PC-9 (cell line): ENCODE measurements at regions not wholly inside any gene's neighbourhood (a gene's known extent, or its start where the extent isn't known, plus 50 kb on each side); places are given as distances from the start of the nearest gene placed in this dataset.

Experiments used
- BruUV-seq: library from RNA; stranded (reverse); fragments of 400-500 nt; replicated peaks from 2 replicates; lab custom pipeline; 2021; lab: Mats Ljungman, UMichigan
- CTCF ChIA-PET: fragments of 300-600 bp; sonication (Branson Sonifier 250); formaldehyde crosslinking; loops from one replicate; lab custom pipeline; 2022; ENCODE audit warnings: antibody characterized with exemption; lab: Charles Lee
- POLR2A ChIA-PET: fragments of 300-600 bp; sonication (Branson Sonifier 250); formaldehyde crosslinking; loops from one replicate; lab custom pipeline; 2022; ENCODE audit warnings: antibody characterized with exemption; ENCODE audit not compliant: unreplicated experiment; lab: Charles Lee
- DNase-seq, 2 experiments: peaks; one replicate each; pipeline versions ENCODE4 v3.0.0 to v3.0.0-alpha.2; 2015 to 2022; ENCODE audit warnings: mixed read lengths in 1 of 2
- H2AFZ ChIP-seq: fragments of 200-600 bp; sonication (generic); 2 replicates; pipeline ENCODE4 v1.8.1; 2017; ENCODE audit warnings: antibody characterized with exemption
- H3F3A ChIP-seq: fragments of 200-600 bp; sonication (generic); 2 replicates; pipeline ENCODE4 v1.8.1; 2017; ENCODE audit warnings: antibody characterized with exemption, mild to moderate bottlenecking, low read depth; ENCODE audit not compliant: insufficient read depth
- H3K27ac ChIP-seq: fragments of 200-600 bp; sonication (generic); 2 replicates; pipeline ENCODE4 v1.6.1; 2016; ENCODE audit warnings: mixed run types
- H3K27me3 ChIP-seq: fragments of 200-600 bp; sonication (generic); 2 replicates; pipeline ENCODE4 v1.6.1; 2016; ENCODE audit warnings: low read depth, mixed run types; ENCODE audit not compliant: insufficient read depth
- H3K36me3 ChIP-seq: fragments of 200-600 bp; sonication (generic); 2 replicates; pipeline ENCODE4 v1.6.1; 2016; ENCODE audit warnings: low read depth, mixed run types
- H3K4me1 ChIP-seq: fragments of 200-600 bp; sonication (generic); replicated peaks from 2 replicates; pipeline ENCODE4 v1.6.1; 2016; ENCODE audit warnings: mixed run types; ENCODE audit not compliant: insufficient read depth
- H3K4me2 ChIP-seq: fragments of 200-600 bp; sonication (generic); 2 replicates; pipeline ENCODE4 v1.6.1; 2017; ENCODE audit warnings: mixed run types
- H3K4me3 ChIP-seq: fragments of 200-600 bp; sonication (generic); 2 replicates; pipeline ENCODE4 v1.6.1; 2016; ENCODE audit warnings: mixed run types
- H3K79me2 ChIP-seq: fragments of 200-600 bp; sonication (generic); 2 replicates; pipeline ENCODE4 v1.6.1; 2017; ENCODE audit warnings: low read depth, mixed run types
- H3K9me2 ChIP-seq: fragments of 200-600 bp; sonication (generic); 2 replicates; pipeline ENCODE4 v1.8.1; 2017; ENCODE audit warnings: mild to moderate bottlenecking; ENCODE audit not compliant: insufficient read depth
- H3K9me3 ChIP-seq: fragments of 200-600 bp; sonication (generic); 2 replicates; pipeline ENCODE4 v1.8.1; 2016; ENCODE audit warnings: low read depth; ENCODE audit not compliant: insufficient read depth
- H4K20me1 ChIP-seq: fragments of 200-600 bp; sonication (generic); 2 replicates; pipeline ENCODE4 v1.8.1; 2017; ENCODE audit not compliant: insufficient read depth
- EZH2 ChIP-seq: fragments of 200-600 bp; sonication (generic); IDR thresholded peaks from 2 replicates; pipeline ENCODE4 v1.8.0; 2017; ENCODE audit warnings: antibody characterized with exemption, low read depth
- intact Hi-C: fragments of 100-400 bp; cut with micrococcal nuclease; formaldehyde crosslinking; loops from one replicate; pipeline ENCODE4 v1.10.0; 2022; ENCODE audit not compliant: unreplicated experiment
- TF ChIP-seq, protein P1 (sequence below): fragments of 200-600 bp; sonication (generic); conservative IDR thresholded peaks from 2 replicates; pipeline ENCODE4 v1.6.1; 2017; ENCODE audit warnings: mixed run types, antibody characterized with exemption, mild to moderate bottlenecking, moderate library complexity

DNA sequence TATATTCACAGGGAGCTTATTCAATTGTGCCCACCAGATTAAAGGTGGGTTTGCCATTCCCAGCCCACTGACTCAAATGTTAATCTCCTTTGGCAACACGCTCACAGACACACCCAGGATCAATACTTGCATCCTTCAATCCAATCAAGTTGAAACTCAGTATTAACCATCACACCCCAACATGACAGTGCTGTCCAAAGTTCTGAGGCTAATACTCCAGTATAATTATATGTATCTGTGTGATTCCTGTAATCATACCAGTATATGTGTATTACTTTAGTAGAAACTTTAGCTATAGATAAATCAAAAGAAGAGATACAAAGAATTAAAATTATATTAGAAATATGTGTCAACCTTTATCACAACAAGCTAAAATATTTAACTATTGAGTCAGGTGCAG lies 1166.0 kb downstream of the ZPLD1 start:
- intact Hi-C loops: no loop called here
- Histone ChIP-seq H3K9me3 (no peaks in the 10 kb centered on the region), H4K20me1 (no peaks in the 10 kb centered on the region; the same call in 1 of the 2 replicates), H3K9me2 (no peaks in the 10 kb centered on the region), H2AFZ (no peak overlapping the region), H3K36me3 (no peaks in the 10 kb centered on the region), H3K27me3 (no peaks in the 10 kb centered on the region), H3K79me2 (no peaks in the 10 kb centered on the region), H3F3A (no peaks in the 10 kb centered on the region), H3K4me1 (no peaks in the 10 kb centered on the region), H3K27ac (no peak overlapping the region), H3K4me3 (no peak overlapping the region), H3K4me2 (no peak overlapping the region)
- no peak for DNase-seq
- BruUV-seq: no TSS peak
- ChIA-PET POLR2A (interaction anchor here (0.6 kb wide), 1 partner anchor 37 kb away, joined by 5 read pairs; no protein-coding TSS in a partner anchor), CTCF (no interaction called here)
- no peak for TF ChIP-seq EZH2

DNA sequence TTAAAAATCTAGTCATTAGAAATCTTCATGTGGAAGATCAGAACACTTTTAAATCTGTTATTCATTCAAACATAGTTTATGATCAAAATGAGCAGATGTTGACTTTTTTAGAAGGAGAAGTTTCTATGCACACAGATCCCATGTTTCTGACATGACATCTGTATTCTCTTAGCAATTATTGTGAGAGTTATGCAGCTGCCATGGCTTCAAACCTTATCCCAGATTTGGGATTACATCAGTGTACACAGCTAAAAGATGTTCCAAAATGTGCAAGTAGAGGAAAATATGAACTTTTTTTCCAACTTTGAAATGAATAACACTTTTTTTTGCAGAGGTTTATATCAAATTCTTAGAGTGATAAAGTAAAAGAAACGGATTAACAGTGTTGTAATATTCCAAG lies 1166.9 kb downstream of the ZPLD1 start:
- CTCF ChIA-PET: no interaction called here
- Histone ChIP-seq H3K4me1 (no peaks in the 10 kb centered on the region), H3K79me2 (no peaks in the 10 kb centered on the region), H3K27ac (no peak overlapping the region), H3K9me2 (no peaks in the 10 kb centered on the region), H3K9me3 (no peaks in the 10 kb centered on the region), H3K27me3 (no peaks in the 10 kb centered on the region), H4K20me1 (no peaks in the 10 kb centered on the region; the same call in 1 of the 2 replicates), H3F3A (no peaks in the 10 kb centered on the region), H2AFZ (no peak overlapping the region), H3K4me3 (no peak overlapping the region), H3K36me3 (no peaks in the 10 kb centered on the region), H3K4me2 (no peak overlapping the region)
- intact Hi-C loops: no loop called here
- BruUV-seq: no TSS peak
- POLR2A ChIA-PET: no interaction called here
- TF ChIP-seq, protein P1, sequence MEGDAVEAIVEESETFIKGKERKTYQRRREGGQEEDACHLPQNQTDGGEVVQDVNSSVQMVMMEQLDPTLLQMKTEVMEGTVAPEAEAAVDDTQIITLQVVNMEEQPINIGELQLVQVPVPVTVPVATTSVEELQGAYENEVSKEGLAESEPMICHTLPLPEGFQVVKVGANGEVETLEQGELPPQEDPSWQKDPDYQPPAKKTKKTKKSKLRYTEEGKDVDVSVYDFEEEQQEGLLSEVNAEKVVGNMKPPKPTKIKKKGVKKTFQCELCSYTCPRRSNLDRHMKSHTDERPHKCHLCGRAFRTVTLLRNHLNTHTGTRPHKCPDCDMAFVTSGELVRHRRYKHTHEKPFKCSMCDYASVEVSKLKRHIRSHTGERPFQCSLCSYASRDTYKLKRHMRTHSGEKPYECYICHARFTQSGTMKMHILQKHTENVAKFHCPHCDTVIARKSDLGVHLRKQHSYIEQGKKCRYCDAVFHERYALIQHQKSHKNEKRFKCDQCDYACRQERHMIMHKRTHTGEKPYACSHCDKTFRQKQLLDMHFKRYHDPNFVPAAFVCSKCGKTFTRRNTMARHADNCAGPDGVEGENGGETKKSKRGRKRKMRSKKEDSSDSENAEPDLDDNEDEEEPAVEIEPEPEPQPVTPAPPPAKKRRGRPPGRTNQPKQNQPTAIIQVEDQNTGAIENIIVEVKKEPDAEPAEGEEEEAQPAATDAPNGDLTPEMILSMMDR: no peak
- no peak for TF ChIP-seq EZH2
- no peak for DNase-seq

DNA sequence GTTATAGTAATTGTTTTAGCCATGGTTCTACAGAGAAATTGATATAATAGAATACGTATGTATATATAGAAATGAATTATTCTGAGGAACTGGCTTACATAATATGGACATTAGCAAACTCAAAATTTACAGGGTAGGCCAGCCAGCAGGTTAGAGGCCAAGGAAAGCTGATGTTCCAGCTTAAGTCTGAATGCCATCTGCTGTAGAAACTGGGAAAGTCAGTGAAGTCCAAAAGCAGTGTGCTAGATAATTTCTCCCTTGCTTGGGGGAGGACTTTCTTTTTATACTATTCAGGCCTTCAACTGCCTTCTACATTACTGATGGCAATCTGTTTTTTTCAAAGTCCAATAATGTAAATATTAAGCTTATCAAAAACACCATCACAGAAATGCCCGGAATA lies 1174.7 kb downstream of the ZPLD1 start:
- no peaks in the 10 kb centered on the region for H3K9me2 ChIP-seq
- intact Hi-C loops: no loop called here
- no peak overlapping the region for H3K27ac ChIP-seq
- no peaks in the 10 kb centered on the region for H3K36me3 ChIP-seq
- no peaks in the 10 kb centered on the region for H3K4me1 ChIP-seq
- H3K79me2 ChIP-seq: no peaks in the 10 kb centered on the region
- H3F3A ChIP-seq: no peaks in the 10 kb centered on the region
- H3K9me3 ChIP-seq: no peaks in the 10 kb centered on the region
- TF ChIP-seq, protein P1: no peak
- no peaks in the 10 kb centered on the region; the same call in 1 of the 2 replicates for H4K20me1 ChIP-seq
- no peak for DNase-seq
- CTCF ChIA-PET: no interaction called here
- no peak overlapping the region for H2AFZ ChIP-seq
- no peak overlapping the region for H3K4me3 ChIP-seq
- no peak overlapping the region for H3K4me2 ChIP-seq
- POLR2A ChIA-PET: no interaction called here
- no TSS peak for BruUV-seq
- H3K27me3 ChIP-seq: no peaks in the 10 kb centered on the region
